ENCODE measurements at regions not wholly inside any gene's neighbourhood (a gene's known extent, or its start where the extent isn't known, plus 50 kb on each side); places are given as distances from the start of the nearest gene placed in this dataset.

- WGBS, 2 donors (ENCODE audit: low coverage in 1 of 2), result 90 to 97% methylated on average over 5 to 15 of the region's 15 CpGs
- in situ Hi-C loops (cut with MboI; ENCODE audit: low pct_ligation_motif_present in 1 of 4, low pct_unique_long_range_greater_than_20kb in 1 of 4, low sequenced_read_pairs in 3 of 4) (no loop called here), intact Hi-C loops (cut with DNase I; ENCODE audit: low total_unique reads) (no loop called here)
- Histone ChIP-seq H3K4me3 (no peak overlapping the region), H3K27ac (no peak overlapping the region), H3K36me3 (no peaks in the 10 kb centered on the region), H3K9me3 (no peaks in the 10 kb centered on the region), H3K27me3 (no peaks in the 10 kb centered on the region), H3K4me1 (no peaks in the 10 kb centered on the region)
- TF ChIP-seq EP300 (IDR thresholded peaks at IDR 0.05; ENCODE audit: low read depth), result no peak
- no peak for TF ChIP-seq POLR2AphosphoS5 (IDR thresholded peaks at IDR 0.05)
- TF ChIP-seq POLR2A (IDR thresholded peaks at IDR 0.05), result no peak
- TF ChIP-seq CTCF (IDR thresholded peaks at IDR 0.05), result no peak
- DNase-seq, result no peak
Measured at GRCh38 chr2:238652053-238652770, 195.7 kb upstream of the TWIST2 start.

GRCh38 chr2:238652771-238653157 lies 195.1 kb upstream of the TWIST2 start:
- WGBS, 2 donors (ENCODE audit: low coverage in 1 of 2), result 74 to 86% methylated on average over 2 to 10 of the region's 13 CpGs

GRCh38 chr2:238653431-238654109 lies 194.3 kb upstream of the TWIST2 start:
- Histone ChIP-seq H3K4me3 (no peak overlapping the region), H3K9me3 (no peaks in the 10 kb centered on the region), H3K36me3 (no peaks in the 10 kb centered on the region), H3K4me1 (peaks cover 0 to 2% (median 0%) of the 10 kb centered on the region in 4 donors), H3K27ac (no peak overlapping the region), H3K27me3 (no peaks in the 10 kb centered on the region)
- TF ChIP-seq POLR2A (IDR thresholded peaks at IDR 0.05) (no peak), POLR2AphosphoS5 (IDR thresholded peaks at IDR 0.05) (no peak), CTCF (IDR thresholded peaks at IDR 0.05) (no peak), EP300 (IDR thresholded peaks at IDR 0.05; ENCODE audit: low read depth) (no peak)
- DNase-seq, result no peak
- intact Hi-C loops (cut with DNase I; ENCODE audit: low total_unique reads), result no loop called here
- in situ Hi-C loops (cut with MboI; ENCODE audit: low pct_ligation_motif_present in 1 of 4, low pct_unique_long_range_greater_than_20kb in 1 of 4, low sequenced_read_pairs in 3 of 4), result no loop called here
- WGBS, 2 donors (ENCODE audit: low coverage in 1 of 2), result 77% methylated on average over 12 of the region's 13 CpGs; no CpG with 5 or more reads in 1 of the 2 donors

More at GRCh38 chr2:238652771-238653157, 195.1 kb upstream of the TWIST2 start:
- DNase-seq, result no peak
- intact Hi-C loops (cut with DNase I; ENCODE audit: low total_unique reads), result no loop called here
- H3K4me1 ChIP-seq, result peaks cover 0 to 2% (median 0%) of the 10 kb centered on the region in 4 donors
- no peak overlapping the region for H3K27ac ChIP-seq
- H3K36me3 ChIP-seq, result no peaks in the 10 kb centered on the region
- no peaks in the 10 kb centered on the region for H3K9me3 ChIP-seq
- TF ChIP-seq POLR2AphosphoS5 (IDR thresholded peaks at IDR 0.05), result no peak
- no peak for TF ChIP-seq EP300 (IDR thresholded peaks at IDR 0.05; ENCODE audit: low read depth)
- TF ChIP-seq POLR2A (IDR thresholded peaks at IDR 0.05), result no peak
- no peak for TF ChIP-seq CTCF (IDR thresholded peaks at IDR 0.05)
- H3K4me3 ChIP-seq, result no peak overlapping the region
- no peaks in the 10 kb centered on the region for H3K27me3 ChIP-seq
- in situ Hi-C loops (cut with MboI; ENCODE audit: low pct_ligation_motif_present in 1 of 4, low pct_unique_long_range_greater_than_20kb in 1 of 4, low sequenced_read_pairs in 3 of 4), result no loop called here

DNA sequence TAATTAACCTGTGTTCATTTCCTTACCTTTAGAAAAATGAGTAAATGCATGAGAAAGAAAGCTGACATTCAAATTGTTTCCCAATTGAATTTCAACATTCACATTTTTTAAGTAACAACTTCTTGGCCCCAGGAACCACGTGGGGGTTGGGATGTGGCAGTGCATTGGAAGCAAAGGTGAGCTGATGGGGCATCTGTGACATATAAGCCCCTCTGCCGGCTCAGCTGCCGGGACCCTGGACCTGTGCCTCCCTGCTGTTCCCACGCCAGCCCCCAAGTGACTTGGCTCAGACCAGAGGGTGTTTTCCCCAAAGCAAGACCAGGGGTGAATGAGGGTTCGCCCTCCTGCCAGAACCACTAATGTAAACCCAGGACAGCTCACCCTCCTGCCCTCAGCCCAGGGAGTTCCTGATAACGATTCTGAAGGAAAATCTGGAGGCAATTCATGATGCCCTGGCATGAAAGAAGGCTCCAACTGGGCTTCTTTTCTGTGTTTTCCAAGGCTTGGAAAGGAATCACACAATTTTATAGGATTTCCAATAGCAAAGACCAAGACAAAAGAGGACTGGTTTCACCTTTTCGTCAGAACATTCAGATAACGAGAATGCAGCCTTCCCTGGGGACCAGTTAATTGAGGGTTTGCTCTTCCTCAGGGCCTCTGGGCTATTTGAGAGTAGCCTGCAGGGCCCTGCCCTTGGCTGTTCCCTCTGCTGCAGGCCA lies 193.2 kb upstream of the TWIST2 start:
- H3K27ac ChIP-seq, result no peak overlapping the region
- H3K27me3 ChIP-seq, result no peaks in the 10 kb centered on the region
- DNase-seq, result no peak
- TF ChIP-seq EP300 (IDR thresholded peaks at IDR 0.05; ENCODE audit: low read depth), result no peak
- TF ChIP-seq POLR2A (IDR thresholded peaks at IDR 0.05), result no peak
- TF ChIP-seq POLR2AphosphoS5 (IDR thresholded peaks at IDR 0.05), result no peak
- no peak for TF ChIP-seq CTCF (IDR thresholded peaks at IDR 0.05)
- no peaks in the 10 kb centered on the region for H3K9me3 ChIP-seq
- WGBS, 2 donors (ENCODE audit: low coverage in 1 of 2), result 56% methylated on average over 8 of the region's 8 CpGs; no CpG with 5 or more reads in 1 of the 2 donors
- H3K4me1 ChIP-seq, result peaks cover 0 to 2% (median 0%) of the 10 kb centered on the region in 4 donors
- in situ Hi-C loops (cut with MboI; ENCODE audit: low pct_ligation_motif_present in 1 of 4, low pct_unique_long_range_greater_than_20kb in 1 of 4, low sequenced_read_pairs in 3 of 4) (no loop called here), intact Hi-C loops (cut with DNase I; ENCODE audit: low total_unique reads) (no loop called here)
- H3K4me3 ChIP-seq, result no peak overlapping the region
- no peaks in the 10 kb centered on the region for H3K36me3 ChIP-seq

Measured in transverse colon (tissue), 4 donors.